HFFc6 (cell line): ENCODE measurements at regions not wholly inside any gene's neighbourhood (a gene's known extent, or its start where the extent isn't known, plus 50 kb on each side); places are given as distances from the start of the nearest gene placed in this dataset.
"Not testable (repeated sequence)": the region's sequence is repeated elsewhere in the genome, so short reads cannot be mapped to it uniquely, and the experiment has no call there.

Experiments
- DNase-seq: peaks from one replicate; pipeline ENCODE4 v3.0.0-alpha.2; 2018
- H3K27ac Mint-ChIP-seq: 2 replicates; pipeline ENCODE4 v1.8.0; 2020; ENCODE audit warnings: mild to moderate bottlenecking, mixed read lengths
- H3K27me3 Mint-ChIP-seq: 2 replicates; pipeline ENCODE4 v1.8.0; 2021; ENCODE audit warnings: mild to moderate bottlenecking, moderate library complexity, mixed read lengths; ENCODE audit not compliant: insufficient read depth
- H3K36me3 Mint-ChIP-seq: 2 replicates; pipeline ENCODE4 v1.8.0; 2021; ENCODE audit warnings: low read depth, mixed read lengths
- H3K4me1 Mint-ChIP-seq: 2 replicates; pipeline ENCODE4 v1.8.0; 2020; ENCODE audit warnings: low read depth, mixed read lengths
- H3K4me3 Mint-ChIP-seq: 2 replicates; pipeline ENCODE4 v1.8.0; 2020; ENCODE audit warnings: mild to moderate bottlenecking, moderate library complexity, mixed read lengths
- H3K9me3 Mint-ChIP-seq: 2 replicates; pipeline ENCODE4 v1.8.0; 2020; ENCODE audit warnings: mild to moderate bottlenecking, mixed read lengths
- TF ChIP-seq, protein P1 (sequence below): fragments of 200-600 bp; sonication (generic); IDR thresholded peaks from 2 replicates; pipeline ENCODE4 v1.5.0; 2021; ENCODE audit warnings: antibody characterized with exemption, mild to moderate bottlenecking

DNA sequence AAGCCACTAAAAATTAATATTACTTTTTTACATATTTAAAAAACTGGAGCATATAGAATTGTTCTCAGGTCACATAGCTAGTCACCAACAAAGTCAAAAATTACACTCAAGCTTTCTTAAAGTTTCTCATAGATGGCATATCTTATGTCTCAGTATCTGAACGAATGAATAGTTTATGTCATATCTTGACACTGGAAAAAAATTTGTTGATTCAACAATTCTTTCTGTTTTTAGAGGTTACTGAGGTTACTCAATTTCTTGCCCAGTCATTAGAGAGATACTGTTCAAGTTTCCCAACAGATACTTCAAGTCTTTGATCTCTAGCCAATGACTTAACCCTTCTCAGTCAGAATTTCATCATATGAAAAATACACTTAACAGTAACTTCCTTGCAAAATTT lies 113.1 kb upstream of the XIRP2 start:
- no peaks in the 10 kb centered on the region for H3K27me3 Mint-ChIP-seq
- no peaks in the 10 kb centered on the region for H3K4me1 Mint-ChIP-seq
- H3K9me3 Mint-ChIP-seq = peaks cover 28% of the 10 kb centered on the region

DNA sequence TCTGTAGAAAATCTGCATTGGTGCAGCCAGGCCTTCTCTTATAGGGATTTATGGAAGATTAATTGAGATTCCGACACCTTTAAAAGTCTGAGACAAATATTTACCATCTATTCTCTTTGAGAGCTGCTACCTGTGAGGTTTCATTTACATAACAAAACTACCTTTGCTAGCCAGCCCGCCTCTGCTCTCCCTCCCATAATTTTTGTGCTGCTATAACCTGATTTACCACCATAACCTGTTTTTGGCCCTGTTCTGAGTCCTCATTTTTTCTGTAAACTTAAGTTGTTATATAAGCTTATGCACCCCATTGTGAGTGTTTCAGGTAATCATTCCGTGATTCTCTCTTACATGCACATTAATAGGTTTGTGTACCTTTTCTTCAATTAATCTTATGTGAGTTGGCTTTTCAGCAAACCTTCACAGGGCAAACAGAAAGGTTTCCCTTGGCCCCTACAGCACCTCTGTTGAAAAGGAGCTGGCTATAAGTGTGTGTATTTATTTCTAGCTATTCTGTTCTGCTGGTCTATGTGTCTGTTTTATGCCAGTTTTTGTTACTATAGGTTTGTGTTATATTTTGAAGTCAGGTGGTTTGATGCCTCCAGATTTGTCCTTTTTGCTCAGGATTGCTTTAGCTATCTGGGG lies 114.9 kb upstream of the XIRP2 start:
- Mint-ChIP-seq H3K36me3 (no peaks in the 10 kb centered on the region), H3K9me3 (peaks cover 36% of the 10 kb centered on the region), H3K27me3 (no peaks in the 10 kb centered on the region), H3K4me1 (no peaks in the 10 kb centered on the region), H3K27ac (no peak overlapping the region), H3K4me3 (no peak overlapping the region)
- no peak for DNase-seq
- TF ChIP-seq, protein P1, sequence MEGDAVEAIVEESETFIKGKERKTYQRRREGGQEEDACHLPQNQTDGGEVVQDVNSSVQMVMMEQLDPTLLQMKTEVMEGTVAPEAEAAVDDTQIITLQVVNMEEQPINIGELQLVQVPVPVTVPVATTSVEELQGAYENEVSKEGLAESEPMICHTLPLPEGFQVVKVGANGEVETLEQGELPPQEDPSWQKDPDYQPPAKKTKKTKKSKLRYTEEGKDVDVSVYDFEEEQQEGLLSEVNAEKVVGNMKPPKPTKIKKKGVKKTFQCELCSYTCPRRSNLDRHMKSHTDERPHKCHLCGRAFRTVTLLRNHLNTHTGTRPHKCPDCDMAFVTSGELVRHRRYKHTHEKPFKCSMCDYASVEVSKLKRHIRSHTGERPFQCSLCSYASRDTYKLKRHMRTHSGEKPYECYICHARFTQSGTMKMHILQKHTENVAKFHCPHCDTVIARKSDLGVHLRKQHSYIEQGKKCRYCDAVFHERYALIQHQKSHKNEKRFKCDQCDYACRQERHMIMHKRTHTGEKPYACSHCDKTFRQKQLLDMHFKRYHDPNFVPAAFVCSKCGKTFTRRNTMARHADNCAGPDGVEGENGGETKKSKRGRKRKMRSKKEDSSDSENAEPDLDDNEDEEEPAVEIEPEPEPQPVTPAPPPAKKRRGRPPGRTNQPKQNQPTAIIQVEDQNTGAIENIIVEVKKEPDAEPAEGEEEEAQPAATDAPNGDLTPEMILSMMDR = no peak

More for the DNA sequence above, 113.1 kb upstream of the XIRP2 start:
- Mint-ChIP-seq H3K36me3 (no peaks in the 10 kb centered on the region), H3K4me3 (no peak overlapping the region), H3K27ac (no peak overlapping the region)
- no peak for DNase-seq
- TF ChIP-seq, protein P1 = no peak

DNA sequence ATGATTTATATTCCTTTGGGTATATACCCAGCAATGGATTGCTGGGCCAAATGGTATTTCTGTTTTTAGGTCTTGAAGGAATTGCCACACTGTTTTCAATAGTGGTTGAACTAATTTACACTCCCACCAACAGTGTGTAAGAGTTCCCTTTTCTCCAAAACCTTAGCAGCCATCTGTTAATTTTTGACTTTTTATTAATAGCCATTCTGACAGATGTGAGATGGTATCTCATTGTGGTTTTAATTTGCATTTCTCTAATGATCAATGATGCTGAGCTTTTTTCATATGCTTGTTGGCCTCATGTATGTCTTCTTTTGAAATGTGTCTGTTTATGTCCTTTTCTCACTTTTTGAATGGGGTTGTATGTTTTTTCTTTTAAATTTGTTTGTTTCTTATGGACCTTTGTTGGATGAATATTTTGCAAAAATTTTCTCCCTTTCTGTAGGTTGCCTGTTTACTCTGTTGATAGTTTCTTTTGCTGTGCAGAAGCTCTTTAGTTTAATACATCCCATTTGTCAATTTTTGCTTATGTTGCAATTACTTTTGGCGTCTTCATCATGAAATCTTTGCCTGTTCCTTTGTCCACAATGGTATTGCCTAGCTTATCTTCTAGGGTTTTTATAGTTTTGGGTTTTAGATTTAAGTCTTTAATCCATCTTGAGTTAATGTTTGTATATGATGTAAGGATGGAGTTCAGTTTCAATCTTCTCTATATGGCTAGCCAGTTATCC lies 119.7 kb upstream of the XIRP2 start:
- TF ChIP-seq, protein P1 = no peak
- Mint-ChIP-seq H3K9me3 (peaks cover 27% of the 10 kb centered on the region), H3K4me1 (no peaks in the 10 kb centered on the region), H3K36me3 (no peaks in the 10 kb centered on the region), H3K27me3 (no peaks in the 10 kb centered on the region), H3K27ac (no peak overlapping the region), H3K4me3 (no peak overlapping the region)
- no peak for DNase-seq

DNA sequence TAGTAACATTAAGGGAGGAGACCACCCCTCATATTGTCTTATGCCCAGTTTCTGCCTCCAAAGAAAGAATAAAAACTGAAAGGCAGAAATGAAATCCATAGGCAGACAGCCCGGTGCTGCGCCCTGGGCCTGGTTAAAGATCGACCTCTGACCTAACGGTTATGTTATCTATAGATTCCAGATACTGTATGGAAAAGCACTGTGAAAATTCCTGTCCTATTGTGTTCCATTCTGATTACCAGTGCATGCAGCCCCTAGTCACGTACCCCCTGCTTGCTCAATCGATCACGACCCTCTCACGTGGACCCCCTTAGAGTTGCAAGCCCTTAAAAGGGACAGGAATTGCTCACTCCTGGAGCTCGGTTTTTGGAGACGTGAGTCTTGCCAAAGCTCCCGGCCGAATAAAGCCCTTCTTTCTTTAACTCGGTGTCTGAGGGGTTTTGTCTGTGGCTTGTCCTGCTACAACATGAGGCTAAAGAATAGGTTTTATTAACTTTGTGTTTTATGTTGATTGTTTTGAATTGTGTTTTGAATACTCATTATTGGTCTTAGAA lies 121.4 kb upstream of the XIRP2 start:
- not testable (repeated sequence) for H3K27me3 Mint-ChIP-seq, H3K4me3 Mint-ChIP-seq, H3K4me1 Mint-ChIP-seq

DNA sequence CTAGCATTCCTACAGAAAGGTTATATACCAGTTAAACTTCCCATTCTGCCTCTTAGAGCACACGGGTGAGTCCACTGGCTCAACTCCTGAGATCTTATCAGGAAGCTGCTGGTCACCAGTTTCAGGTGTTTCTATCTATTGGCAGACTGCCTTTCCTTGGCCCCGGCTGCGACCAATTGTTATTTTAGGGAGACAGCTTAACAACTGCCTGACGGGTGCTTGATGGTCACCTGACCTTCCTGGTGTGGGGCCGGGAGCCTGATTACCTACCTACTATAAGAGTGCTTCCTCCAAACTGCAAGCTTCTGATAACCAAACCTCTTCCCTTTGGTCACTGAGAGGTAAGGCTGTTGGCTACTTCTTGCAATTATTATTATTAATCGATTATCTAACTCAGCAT lies 122.1 kb upstream of the XIRP2 start:
- Mint-ChIP-seq H3K27me3 (peaks cover 1% of the 10 kb centered on the region; the same call in 1 of the 2 replicates), H3K9me3 (peaks cover 20% of the 10 kb centered on the region), H3K36me3 (no peaks in the 10 kb centered on the region), H3K4me1 (no peaks in the 10 kb centered on the region), H3K27ac (no peak overlapping the region), H3K4me3 (no peak overlapping the region)
- DNase-seq = no peak
- TF ChIP-seq, protein P1 = no peak

More for the DNA sequence above, 121.4 kb upstream of the XIRP2 start:
- not testable (repeated sequence) for H3K27ac Mint-ChIP-seq, DNase-seq, H3K36me3 Mint-ChIP-seq
- peaks cover 21% of the 10 kb centered on the region for H3K9me3 Mint-ChIP-seq

DNA sequence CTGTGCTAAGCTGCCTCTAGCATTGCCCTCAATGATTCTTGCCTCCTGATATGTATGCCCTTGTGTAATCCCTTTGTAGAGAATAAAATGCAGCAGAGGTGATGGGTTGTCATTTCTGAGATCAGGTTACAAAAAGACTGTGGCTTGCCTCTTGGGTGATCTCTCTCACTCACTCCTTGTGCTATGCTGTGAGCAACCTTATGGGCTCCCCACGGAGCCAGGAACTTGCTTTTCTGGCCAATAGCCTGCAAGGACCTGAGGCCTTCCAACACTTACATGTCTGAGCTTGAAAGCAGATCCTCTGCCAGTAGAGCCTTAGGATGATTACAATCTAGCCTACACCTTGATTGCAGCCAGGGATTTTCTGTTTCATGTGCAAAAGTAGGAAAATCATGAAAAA lies 123.1 kb upstream of the XIRP2 start:
- TF ChIP-seq, protein P1 = no peak
- Mint-ChIP-seq H3K4me3 (no peak overlapping the region), H3K4me1 (no peaks in the 10 kb centered on the region), H3K36me3 (no peaks in the 10 kb centered on the region), H3K27ac (no peak overlapping the region), H3K9me3 (peaks cover 15% of the 10 kb centered on the region), H3K27me3 (peaks cover 1% of the 10 kb centered on the region; the same call in 1 of the 2 replicates)
- no peak for DNase-seq
